ENCODE measurements at regions not wholly inside any gene's neighbourhood (a gene's known extent, or its start where the extent isn't known, plus 50 kb on each side); places are given as distances from the start of the nearest gene placed in this dataset.
A peak's percentile ranks its signal among the peaks of the same experiment; 100 is the strongest.

GRCh38 chr2:236317938-236318396 lies 53.8 kb upstream of the ASB18 start:
- H3K18ac ChIP-seq (ENCODE audit: low read length), result no peak overlapping the region
- H2BK12ac ChIP-seq (ENCODE audit: low read length), result no peak overlapping the region
- no peak overlapping the region for H2BK5ac ChIP-seq (ENCODE audit: low read depth, low read length, poor library complexity)
- no peak for DNase-seq
- H3K4ac ChIP-seq (ENCODE audit: low read depth, low read length), result no peak overlapping the region
- no peak overlapping the region for H2AFZ ChIP-seq (ENCODE audit: insufficient read depth, low read length, poor library complexity)
- no peaks in the 10 kb centered on the region for H3K79me2 ChIP-seq (ENCODE audit: control insufficient read depth, insufficient read depth, low read length, poor library complexity)
- no peak overlapping the region for H3K4me2 ChIP-seq (ENCODE audit: low read length)
- no peak overlapping the region for H2BK120ac ChIP-seq (ENCODE audit: insufficient read depth, low read length, poor library complexity)
- no peak overlapping the region for H2AK5ac ChIP-seq (ENCODE audit: low read length)
- no peaks in the 10 kb centered on the region for H3K9me3 ChIP-seq (ENCODE audit: insufficient read depth, low read depth, low read length)
- no peaks in the 10 kb centered on the region for H3K4me1 ChIP-seq (ENCODE audit: control insufficient read depth in 1 of 2, insufficient read depth in 2 of 2, low read length in 2 of 2)
- no peak overlapping the region for H3K14ac ChIP-seq (ENCODE audit: low read length)
- no peak overlapping the region for H4K8ac ChIP-seq (ENCODE audit: low read depth, low read length)
- no peaks in the 10 kb centered on the region for H3K79me1 ChIP-seq (ENCODE audit: low read length)
- H3K27ac ChIP-seq (ENCODE audit: low read depth, low read length), result no peak overlapping the region
- no peaks in the 10 kb centered on the region for H3K27me3 ChIP-seq (ENCODE audit: insufficient read depth, low read length)
- peak overlapping the region; percentile 39 for H3K4me3 ChIP-seq (ENCODE audit: low read depth, low read length)
- no peak overlapping the region for H4K91ac ChIP-seq (ENCODE audit: low read depth, low read length)
- no peak overlapping the region for H4K12ac ChIP-seq (ENCODE audit: low read depth, low read length)
- no peak overlapping the region for H3K23ac ChIP-seq (ENCODE audit: low read length)
- no CpG with 5 or more reads among the region's 15 CpGs for WGBS (ENCODE audit: extremely low coverage, insufficient coverage, insufficient read length)
- H3K9ac ChIP-seq (ENCODE audit: low read length), result no peak overlapping the region
- H3K36me3 ChIP-seq (ENCODE audit: control insufficient read depth in 1 of 2, insufficient read depth in 2 of 2, low read length in 2 of 2), result no peaks in the 10 kb centered on the region

- Histone ChIP-seq H2BK12ac (ENCODE audit: low read length) (no peak overlapping the region), H3K4me2 (ENCODE audit: low read length) (no peak overlapping the region), H3K4ac (ENCODE audit: low read depth, low read length) (no peak overlapping the region), H3K79me2 (ENCODE audit: control insufficient read depth, insufficient read depth, low read length, poor library complexity) (no peaks in the 10 kb centered on the region), H3K18ac (ENCODE audit: low read length) (no peak overlapping the region), H3K4me3 (ENCODE audit: low read depth, low read length) (peak overlapping the region; percentile 39), H3K23ac (ENCODE audit: low read length) (no peak overlapping the region), H4K12ac (ENCODE audit: low read depth, low read length) (no peak overlapping the region), H4K91ac (ENCODE audit: low read depth, low read length) (no peak overlapping the region), H3K79me1 (ENCODE audit: low read length) (no peaks in the 10 kb centered on the region), H3K4me1 (ENCODE audit: control insufficient read depth in 1 of 2, insufficient read depth in 2 of 2, low read length in 2 of 2) (no peaks in the 10 kb centered on the region), H3K27ac (ENCODE audit: low read depth, low read length) (no peak overlapping the region), H3K36me3 (ENCODE audit: control insufficient read depth in 1 of 2, insufficient read depth in 2 of 2, low read length in 2 of 2) (peaks cover 0 to 1% of the 10 kb centered on the region in 2 experiments), H4K8ac (ENCODE audit: low read depth, low read length) (no peak overlapping the region), H3K9me3 (ENCODE audit: insufficient read depth, low read depth, low read length) (peaks cover 2% of the 10 kb centered on the region), H3K14ac (ENCODE audit: low read length) (no peak overlapping the region), H2AK5ac (ENCODE audit: low read length) (no peak overlapping the region), H3K9ac (ENCODE audit: low read length) (no peak overlapping the region), H2BK120ac (ENCODE audit: insufficient read depth, low read length, poor library complexity) (no peak overlapping the region), H2AFZ (ENCODE audit: insufficient read depth, low read length, poor library complexity) (no peak overlapping the region), H3K27me3 (ENCODE audit: insufficient read depth, low read length) (no peaks in the 10 kb centered on the region), H2BK5ac (ENCODE audit: low read depth, low read length, poor library complexity) (no peak overlapping the region)
- DNase-seq, result no peak
- WGBS (ENCODE audit: extremely low coverage, insufficient coverage, insufficient read length), result no CpG with 5 or more reads among the region's 5 CpGs
Measured at GRCh38 chr2:236318401-236318800, 54.2 kb upstream of the ASB18 start.

GRCh38 chr2:236319036-236319435 lies 54.8 kb upstream of the ASB18 start:
- no peaks in the 10 kb centered on the region for H3K4me1 ChIP-seq (ENCODE audit: control insufficient read depth in 1 of 2, insufficient read depth in 2 of 2, low read length in 2 of 2)

GRCh38 chr2:236321415-236321814 lies 57.2 kb upstream of the ASB18 start:
- H3K27ac ChIP-seq (ENCODE audit: low read depth, low read length), result no peak overlapping the region
- no peak overlapping the region for H4K91ac ChIP-seq (ENCODE audit: low read depth, low read length)
- no peaks in the 10 kb centered on the region for H3K4me1 ChIP-seq (ENCODE audit: control insufficient read depth in 1 of 2, insufficient read depth in 2 of 2, low read length in 2 of 2)
- H3K27me3 ChIP-seq (ENCODE audit: insufficient read depth, low read length), result no peaks in the 10 kb centered on the region
- no peak overlapping the region for H3K18ac ChIP-seq (ENCODE audit: low read length)
- H3K79me1 ChIP-seq (ENCODE audit: low read length), result no peaks in the 10 kb centered on the region
- H2BK120ac ChIP-seq (ENCODE audit: insufficient read depth, low read length, poor library complexity), result no peak overlapping the region
- H4K8ac ChIP-seq (ENCODE audit: low read depth, low read length), result no peak overlapping the region
- DNase-seq, result no peak
- no peak overlapping the region for H3K23ac ChIP-seq (ENCODE audit: low read length)
- H4K12ac ChIP-seq (ENCODE audit: low read depth, low read length), result no peak overlapping the region
- H2AK5ac ChIP-seq (ENCODE audit: low read length), result no peak overlapping the region
- H3K4ac ChIP-seq (ENCODE audit: low read depth, low read length), result no peak overlapping the region
- no CpG with 5 or more reads among the region's 5 CpGs for WGBS (ENCODE audit: extremely low coverage, insufficient coverage, insufficient read length)
- no peak overlapping the region for H2BK5ac ChIP-seq (ENCODE audit: low read depth, low read length, poor library complexity)
- no peak overlapping the region for H3K14ac ChIP-seq (ENCODE audit: low read length)
- no peak overlapping the region for H2AFZ ChIP-seq (ENCODE audit: insufficient read depth, low read length, poor library complexity)
- no peak overlapping the region for H3K4me2 ChIP-seq (ENCODE audit: low read length)
- no peak overlapping the region for H2BK12ac ChIP-seq (ENCODE audit: low read length)
- H3K79me2 ChIP-seq (ENCODE audit: control insufficient read depth, insufficient read depth, low read length, poor library complexity), result no peaks in the 10 kb centered on the region
- peaks cover 3% of the 10 kb centered on the region for H3K9me3 ChIP-seq (ENCODE audit: insufficient read depth, low read depth, low read length)
- peaks cover 0 to 2% of the 10 kb centered on the region in 2 experiments for H3K36me3 ChIP-seq (ENCODE audit: control insufficient read depth in 1 of 2, insufficient read depth in 2 of 2, low read length in 2 of 2)
- H3K9ac ChIP-seq (ENCODE audit: low read length), result no peak overlapping the region
- no peak overlapping the region for H3K4me3 ChIP-seq (ENCODE audit: low read depth, low read length)

More at GRCh38 chr2:236319036-236319435, 54.8 kb upstream of the ASB18 start:
- no CpG with 5 or more reads among the region's 9 CpGs for WGBS (ENCODE audit: extremely low coverage, insufficient coverage, insufficient read length)
- Histone ChIP-seq H3K36me3 (ENCODE audit: control insufficient read depth in 1 of 2, insufficient read depth in 2 of 2, low read length in 2 of 2) (peaks cover 0 to 2% of the 10 kb centered on the region in 2 experiments), H2BK120ac (ENCODE audit: insufficient read depth, low read length, poor library complexity) (no peak overlapping the region), H3K79me1 (ENCODE audit: low read length) (no peaks in the 10 kb centered on the region), H3K23ac (ENCODE audit: low read length) (no peak overlapping the region), H2BK5ac (ENCODE audit: low read depth, low read length, poor library complexity) (no peak overlapping the region), H3K4ac (ENCODE audit: low read depth, low read length) (no peak overlapping the region), H4K91ac (ENCODE audit: low read depth, low read length) (no peak overlapping the region), H3K14ac (ENCODE audit: low read length) (no peak overlapping the region), H3K4me2 (ENCODE audit: low read length) (no peak overlapping the region), H2AFZ (ENCODE audit: insufficient read depth, low read length, poor library complexity) (no peak overlapping the region), H3K4me3 (ENCODE audit: low read depth, low read length) (no peak overlapping the region), H3K27me3 (ENCODE audit: insufficient read depth, low read length) (no peaks in the 10 kb centered on the region), H2BK12ac (ENCODE audit: low read length) (no peak overlapping the region), H3K9ac (ENCODE audit: low read length) (no peak overlapping the region), H2AK5ac (ENCODE audit: low read length) (no peak overlapping the region), H4K8ac (ENCODE audit: low read depth, low read length) (no peak overlapping the region), H3K9me3 (ENCODE audit: insufficient read depth, low read depth, low read length) (peaks cover 3% of the 10 kb centered on the region), H4K12ac (ENCODE audit: low read depth, low read length) (no peak overlapping the region), H3K18ac (ENCODE audit: low read length) (no peak overlapping the region), H3K27ac (ENCODE audit: low read depth, low read length) (no peak overlapping the region), H3K79me2 (ENCODE audit: control insufficient read depth, insufficient read depth, low read length, poor library complexity) (no peaks in the 10 kb centered on the region)
- DNase-seq, result no peak
